ENCODE measurements at regions not wholly inside any gene's neighbourhood (a gene's known extent, or its start where the extent isn't known, plus 50 kb on each side); places are given as distances from the start of the nearest gene placed in this dataset.

DNA sequence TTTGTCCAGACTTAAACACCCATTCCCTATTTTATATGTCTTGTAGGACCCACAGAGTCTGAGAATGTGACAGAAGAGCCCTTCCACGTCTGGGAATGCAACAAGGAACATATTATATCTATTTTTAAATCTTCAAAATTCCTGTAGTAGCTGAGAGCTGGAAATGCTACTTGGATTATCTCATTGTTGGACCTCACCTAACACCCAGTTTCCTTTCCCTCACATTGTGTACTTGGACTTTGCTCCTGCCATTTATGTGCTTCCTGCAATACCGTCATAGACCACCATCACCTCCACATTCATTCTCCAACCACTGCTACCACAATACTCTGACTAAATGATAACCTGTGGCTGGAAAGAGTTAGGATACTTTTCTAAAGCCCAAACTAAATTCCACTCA lies 335.4 kb downstream of the COL12A1 start:
- POLR2A ChIA-PET: interaction anchor here (0.7 to 1.2 kb wide), 2 partner anchors 12 to 333 kb away, joined by 3 read pairs; no protein-coding TSS in a partner anchor

DNA sequence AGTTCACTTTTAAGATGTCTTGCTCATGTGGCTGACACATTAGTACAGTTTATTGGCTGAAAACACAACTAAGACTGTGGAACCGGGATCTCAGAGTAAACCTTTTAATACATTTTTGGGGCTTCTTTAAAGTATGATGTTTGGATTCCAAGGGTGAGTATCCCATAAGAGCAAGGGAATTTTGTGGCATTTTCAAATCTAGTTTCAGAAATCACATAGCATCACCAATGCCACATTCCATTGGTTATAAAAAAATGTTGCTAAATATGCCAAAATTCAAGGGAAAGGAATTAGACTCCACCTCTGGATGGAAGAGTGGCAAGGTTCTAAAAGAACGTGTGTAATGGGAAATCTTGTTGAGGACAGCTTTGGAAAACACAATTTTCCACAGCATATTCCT lies 338.6 kb downstream of the COL12A1 start:
- DNase-seq (ENCODE audit: unreplicated experiment): no peak
- intact Hi-C loops (cut with micrococcal nuclease): no loop called here
- BruUV-seq (replicated peaks): no TSS peak
- CTCF ChIA-PET: interaction anchor here (0.5 kb wide), 1 partner anchor 525 kb away, joined by 4 read pairs; no protein-coding TSS in a partner anchor
- no peaks in the 10 kb centered on the region for H3K27me3 Mint-ChIP-seq (ENCODE audit: insufficient read depth, unreplicated experiment)
- H3K4me1 Mint-ChIP-seq (ENCODE audit: insufficient read depth, unreplicated experiment): peaks cover 15% of the 10 kb centered on the region
- TF ChIP-seq, protein P1, sequence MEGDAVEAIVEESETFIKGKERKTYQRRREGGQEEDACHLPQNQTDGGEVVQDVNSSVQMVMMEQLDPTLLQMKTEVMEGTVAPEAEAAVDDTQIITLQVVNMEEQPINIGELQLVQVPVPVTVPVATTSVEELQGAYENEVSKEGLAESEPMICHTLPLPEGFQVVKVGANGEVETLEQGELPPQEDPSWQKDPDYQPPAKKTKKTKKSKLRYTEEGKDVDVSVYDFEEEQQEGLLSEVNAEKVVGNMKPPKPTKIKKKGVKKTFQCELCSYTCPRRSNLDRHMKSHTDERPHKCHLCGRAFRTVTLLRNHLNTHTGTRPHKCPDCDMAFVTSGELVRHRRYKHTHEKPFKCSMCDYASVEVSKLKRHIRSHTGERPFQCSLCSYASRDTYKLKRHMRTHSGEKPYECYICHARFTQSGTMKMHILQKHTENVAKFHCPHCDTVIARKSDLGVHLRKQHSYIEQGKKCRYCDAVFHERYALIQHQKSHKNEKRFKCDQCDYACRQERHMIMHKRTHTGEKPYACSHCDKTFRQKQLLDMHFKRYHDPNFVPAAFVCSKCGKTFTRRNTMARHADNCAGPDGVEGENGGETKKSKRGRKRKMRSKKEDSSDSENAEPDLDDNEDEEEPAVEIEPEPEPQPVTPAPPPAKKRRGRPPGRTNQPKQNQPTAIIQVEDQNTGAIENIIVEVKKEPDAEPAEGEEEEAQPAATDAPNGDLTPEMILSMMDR (IDR thresholded peaks at IDR 0.05; ENCODE audit: unreplicated experiment): no peak
- no peak overlapping the region for H3K4me3 Mint-ChIP-seq (ENCODE audit: unreplicated experiment)
- POLR2A ChIA-PET: no interaction called here
- H3K9me3 Mint-ChIP-seq (ENCODE audit: unreplicated experiment): no peaks in the 10 kb centered on the region
- H3K27ac Mint-ChIP-seq (ENCODE audit: low read depth, unreplicated experiment): no peak overlapping the region
- no peaks in the 10 kb centered on the region for H3K36me3 Mint-ChIP-seq (ENCODE audit: insufficient read depth, unreplicated experiment)

More for the DNA sequence above, 335.4 kb downstream of the COL12A1 start:
- H3K36me3 Mint-ChIP-seq (ENCODE audit: insufficient read depth, unreplicated experiment): no peaks in the 10 kb centered on the region
- H3K27ac Mint-ChIP-seq (ENCODE audit: low read depth, unreplicated experiment): no peak overlapping the region
- BruUV-seq (replicated peaks): no TSS peak
- no peaks in the 10 kb centered on the region for H3K9me3 Mint-ChIP-seq (ENCODE audit: unreplicated experiment)
- H3K4me1 Mint-ChIP-seq (ENCODE audit: insufficient read depth, unreplicated experiment): peaks cover 22% of the 10 kb centered on the region
- intact Hi-C loops (cut with micrococcal nuclease): loop anchor here (10.0 kb wide), 2 partner anchors 124 to 266 kb away; no protein-coding TSS in a partner anchor
- CTCF ChIA-PET: interaction anchor here (0.6 kb wide), 2 partner anchors 30 to 233 kb away, joined by 3 read pairs; no protein-coding TSS in a partner anchor
- TF ChIP-seq, protein P1 (IDR thresholded peaks at IDR 0.05; ENCODE audit: unreplicated experiment): no peak
- H3K27me3 Mint-ChIP-seq (ENCODE audit: insufficient read depth, unreplicated experiment): no peaks in the 10 kb centered on the region
- DNase-seq (ENCODE audit: unreplicated experiment): no peak
- H3K4me3 Mint-ChIP-seq (ENCODE audit: unreplicated experiment): no peak overlapping the region

DNA sequence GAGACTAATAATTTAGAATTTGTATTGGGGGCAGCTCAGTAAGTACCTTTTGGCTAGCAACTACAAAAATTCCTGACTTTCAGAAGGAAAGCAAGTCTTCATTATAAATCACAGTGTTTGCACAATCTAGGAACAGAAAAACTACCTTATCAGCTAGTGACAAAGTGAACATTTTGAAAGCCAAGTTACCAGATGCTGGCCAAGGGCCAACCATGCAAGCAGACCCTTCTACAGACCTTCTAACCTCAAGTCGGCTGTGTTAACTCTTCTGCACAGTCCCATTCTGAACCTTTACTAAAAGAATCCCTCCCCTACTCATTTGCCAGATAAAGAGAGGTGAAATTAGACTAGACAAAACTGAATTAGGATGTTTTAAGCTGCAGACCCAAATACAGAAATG lies 341.9 kb downstream of the COL12A1 start:
- intact Hi-C loops (cut with micrococcal nuclease): no loop called here
- ChIA-PET POLR2A (interaction anchor here (1.2 kb wide), 1 partner anchor 10 kb away, joined by 3 read pairs; no protein-coding TSS in a partner anchor), CTCF (interaction anchor here (1.5 kb wide), 1 partner anchor 12 kb away, joined by 3 read pairs; no protein-coding TSS in a partner anchor)
- Mint-ChIP-seq H3K9me3 (ENCODE audit: unreplicated experiment) (no peaks in the 10 kb centered on the region), H3K27me3 (ENCODE audit: insufficient read depth, unreplicated experiment) (no peaks in the 10 kb centered on the region), H3K36me3 (ENCODE audit: insufficient read depth, unreplicated experiment) (no peaks in the 10 kb centered on the region), H3K4me3 (ENCODE audit: unreplicated experiment) (no peak overlapping the region), H3K4me1 (ENCODE audit: insufficient read depth, unreplicated experiment) (no peaks in the 10 kb centered on the region), H3K27ac (ENCODE audit: low read depth, unreplicated experiment) (no peak overlapping the region)
- BruUV-seq (replicated peaks): no TSS peak
- TF ChIP-seq, protein P1 (IDR thresholded peaks at IDR 0.05; ENCODE audit: unreplicated experiment): no peak
- no peak for DNase-seq (ENCODE audit: unreplicated experiment)

DNA sequence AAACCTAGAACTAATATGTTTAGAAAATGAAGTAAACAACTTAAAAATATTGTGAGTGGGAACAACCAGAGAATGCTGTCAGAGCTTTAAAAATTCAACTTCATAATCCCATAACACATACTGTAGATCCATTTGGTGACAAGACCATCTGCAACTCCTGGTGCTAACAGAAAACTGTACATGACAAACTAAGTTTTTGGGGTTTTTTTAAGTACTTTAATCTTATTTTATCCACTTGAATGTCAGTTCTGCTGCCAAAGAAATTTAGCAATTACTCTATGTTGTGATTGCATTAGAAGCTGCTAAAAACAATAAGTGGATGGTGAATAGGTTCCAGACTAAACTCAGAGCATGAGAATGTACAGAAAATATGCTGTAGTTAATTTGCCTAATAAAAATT lies 345.4 kb downstream of the COL12A1 start:
- Mint-ChIP-seq H3K36me3 (ENCODE audit: insufficient read depth, unreplicated experiment) (no peaks in the 10 kb centered on the region), H3K4me3 (ENCODE audit: unreplicated experiment) (no peak overlapping the region), H3K27ac (ENCODE audit: low read depth, unreplicated experiment) (no peak overlapping the region), H3K4me1 (ENCODE audit: insufficient read depth, unreplicated experiment) (no peaks in the 10 kb centered on the region), H3K27me3 (ENCODE audit: insufficient read depth, unreplicated experiment) (no peaks in the 10 kb centered on the region), H3K9me3 (ENCODE audit: unreplicated experiment) (no peaks in the 10 kb centered on the region)
- ChIA-PET CTCF (interaction anchor here (0.9 kb wide), 1 partner anchor 341 kb away, joined by 3 read pairs; no protein-coding TSS in a partner anchor), POLR2A (no interaction called here)
- intact Hi-C loops (cut with micrococcal nuclease): no loop called here
- no peak for DNase-seq (ENCODE audit: unreplicated experiment)
- BruUV-seq (replicated peaks): no TSS peak
- TF ChIP-seq, protein P1 (IDR thresholded peaks at IDR 0.05; ENCODE audit: unreplicated experiment): no peak
